Pancreas (tissue), 10 donors: ENCODE measurements at regions not wholly inside any gene's neighbourhood (a gene's known extent, or its start where the extent isn't known, plus 50 kb on each side); places are given as distances from the start of the nearest gene placed in this dataset.

ENCODE experiments used
- ATAC-seq, 4 donors: fragments of 200-7000 bp; cut with Tn5 transposase; one replicate each; pipeline versions ENCODE4 v1.8.0 to v1.9.1; 2020; ENCODE audit warnings: mild to moderate bottlenecking in 4 of 4, moderate library complexity in 4 of 4
- DNase-seq, 6 donors: peaks; one replicate each; pipeline ENCODE4 v3.0.0-alpha.2; 2020
- FAIRE-seq: peaks from 2 replicates; lab custom pipeline; 2012; peaks lifted over from hg19 to GRCh38; lab: Jason Lieb, UNC
- H3K27ac ChIP-seq, 4 donors: fragments of 200-600 bp; sonication (generic); 1 replicate in 3 of 4; 2 replicates in 1 of 4; pipeline versions ENCODE4 v1.5.0 to v1.8.0; 2020
- H3K27me3 ChIP-seq, 4 donors: fragments of 200-600 bp; one replicate each; pipeline ENCODE4 v1.8.0; 2021
- H3K36me3 ChIP-seq, 3 donors: fragments of 200-600 bp; sonication (generic) in 1 of 3; one replicate each; pipeline versions ENCODE4 v1.5.0 to v1.8.0; 2020 to 2021
- H3K4me1 ChIP-seq, 3 donors: fragments of 200-600 bp; one replicate each; pipeline ENCODE4 v1.8.0; 2021
- H3K4me3 ChIP-seq, 4 donors: fragments of 200-600 bp; sonication (generic) in 2 of 4; one replicate each; pipeline versions ENCODE4 v1.5.0 to v1.8.0; 2020 to 2021
- H3K9me3 ChIP-seq, 4 donors: fragments of 200-600 bp; one replicate each; pipeline ENCODE4 v1.8.0; 2021
- WGBS, 2 donors: extraction: QIAGEN DNeasy Blood & Tissue Kit; methylation state at CpG; one replicate each; pipeline ENCODE4 v1.1.7; 2013; 5-methylcytosine and 5-hydroxymethylcytosine counted together
- intact Hi-C, 3 donors: fragments of 100-400 bp; cut with DNase I; formaldehyde crosslinking; loops; one replicate each; pipeline versions ENCODE4 v1.11.1 to v1.14.2; 2022
- TF ChIP-seq, protein P1 (sequence below), 4 donors: fragments of 200-600 bp; sonication (generic) in 3 of 4; IDR thresholded peaks; one replicate each; pipeline versions ENCODE4 v1.5.0 to v1.8.0; 2021; ENCODE audit warnings: antibody characterized with exemption in 4 of 4
- donor health status: healthy with polysubstance abuse.
- donor health status: DM: no; HTN: no; CAD: no; lungs with moderate emphysema.
- donor health status: DM: no; HTN: no; CAD: no.
- donor health status: control.
- donor health status: control.
- donor health status: Bipolar disorder and iron deficiency.
- donor health status: DM: yes; HTN: yes; CAD: no.
- donor health status: DM: no; HTN: no; CAD: no.
- donor health status: DM: no; HTN: no; CAD: no.
- donor health status: DM: yes; HTN: yes; CAD: no.

DNA sequence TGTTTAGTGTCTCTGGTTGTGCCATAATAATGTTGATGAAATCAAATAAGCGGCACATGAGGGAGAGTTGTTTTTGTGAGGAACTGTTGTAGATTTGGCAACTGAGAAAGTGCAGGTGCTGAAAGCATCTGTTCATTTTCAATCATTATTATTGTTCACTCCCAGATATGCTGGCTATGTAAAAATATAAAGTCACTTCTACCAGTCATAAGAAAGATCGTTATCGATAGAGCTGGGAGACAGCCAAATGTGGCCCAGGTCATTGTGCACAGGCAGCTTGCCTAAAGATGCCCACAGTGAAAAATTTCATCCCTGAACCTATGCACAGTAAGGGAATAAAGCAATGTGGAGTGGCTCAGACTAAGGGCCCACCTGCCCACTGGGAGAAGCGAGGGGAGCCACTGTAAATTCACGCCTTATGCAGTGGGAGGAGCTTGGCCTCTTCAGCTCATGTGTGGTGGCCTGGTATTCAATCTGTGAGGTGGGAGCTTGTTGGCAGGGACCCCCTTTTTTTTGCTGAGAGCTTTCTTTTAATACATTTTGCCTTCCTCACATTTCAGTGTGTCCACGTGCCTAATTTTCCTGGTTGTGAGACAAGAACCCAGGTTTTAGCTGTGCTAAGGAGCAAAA lies 1490.8 kb upstream of the TMEM132C start:
- DNase-seq (no peak), ATAC-seq (no peak), FAIRE-seq (no peak)
- Histone ChIP-seq H3K27me3 (peaks cover 0 to 6% (median 0%) of the 10 kb centered on the region in 4 donors), H3K4me1 (peaks cover 0 to 3% (median 0%) of the 10 kb centered on the region in 3 donors), H3K27ac (no peak overlapping the region), H3K9me3 (no peaks in the 10 kb centered on the region), H3K4me3 (no peak overlapping the region), H3K36me3 (no peaks in the 10 kb centered on the region)
- TF ChIP-seq, protein P1, sequence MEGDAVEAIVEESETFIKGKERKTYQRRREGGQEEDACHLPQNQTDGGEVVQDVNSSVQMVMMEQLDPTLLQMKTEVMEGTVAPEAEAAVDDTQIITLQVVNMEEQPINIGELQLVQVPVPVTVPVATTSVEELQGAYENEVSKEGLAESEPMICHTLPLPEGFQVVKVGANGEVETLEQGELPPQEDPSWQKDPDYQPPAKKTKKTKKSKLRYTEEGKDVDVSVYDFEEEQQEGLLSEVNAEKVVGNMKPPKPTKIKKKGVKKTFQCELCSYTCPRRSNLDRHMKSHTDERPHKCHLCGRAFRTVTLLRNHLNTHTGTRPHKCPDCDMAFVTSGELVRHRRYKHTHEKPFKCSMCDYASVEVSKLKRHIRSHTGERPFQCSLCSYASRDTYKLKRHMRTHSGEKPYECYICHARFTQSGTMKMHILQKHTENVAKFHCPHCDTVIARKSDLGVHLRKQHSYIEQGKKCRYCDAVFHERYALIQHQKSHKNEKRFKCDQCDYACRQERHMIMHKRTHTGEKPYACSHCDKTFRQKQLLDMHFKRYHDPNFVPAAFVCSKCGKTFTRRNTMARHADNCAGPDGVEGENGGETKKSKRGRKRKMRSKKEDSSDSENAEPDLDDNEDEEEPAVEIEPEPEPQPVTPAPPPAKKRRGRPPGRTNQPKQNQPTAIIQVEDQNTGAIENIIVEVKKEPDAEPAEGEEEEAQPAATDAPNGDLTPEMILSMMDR (IDR thresholded peaks at IDR 0.05) = no peak
- intact Hi-C loops = no loop called here
- 80 to 89% methylated on average over 6 of the region's 6 CpGs for WGBS, 2 donors

DNA sequence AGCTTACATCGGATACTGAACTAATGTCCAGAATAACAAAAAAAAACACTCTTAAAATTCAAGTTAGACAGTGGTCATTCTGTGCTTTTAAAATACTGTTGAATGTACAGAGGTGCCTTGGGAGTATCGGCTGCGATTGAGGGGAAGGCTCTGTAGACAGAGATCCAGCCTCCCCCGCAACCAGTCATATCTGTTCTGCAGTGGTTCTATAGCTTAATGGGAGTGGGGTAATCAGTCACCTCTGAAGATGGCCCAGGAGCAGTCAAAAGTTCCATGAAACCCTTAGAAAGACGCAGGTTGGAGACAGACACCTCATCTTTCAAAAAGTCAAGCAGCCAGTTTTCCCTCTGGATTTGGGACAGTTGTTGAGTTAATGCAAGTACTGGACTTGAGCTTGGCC lies 1486.6 kb upstream of the TMEM132C start:
- H3K4me3 ChIP-seq = no peak overlapping the region
- TF ChIP-seq, protein P1 (IDR thresholded peaks at IDR 0.05) = no peak
- no peak for FAIRE-seq
- H3K27me3 ChIP-seq = peaks cover 0 to 6% (median 0%) of the 10 kb centered on the region in 4 donors
- WGBS, 2 donors = 87 to 91% methylated on average over 5 of the region's 5 CpGs
- H3K27ac ChIP-seq = no peak overlapping the region
- intact Hi-C loops = no loop called here
- no peaks in the 10 kb centered on the region for H3K36me3 ChIP-seq
- H3K9me3 ChIP-seq = no peaks in the 10 kb centered on the region
- no peaks in the 10 kb centered on the region for H3K4me1 ChIP-seq
- no peak for ATAC-seq
- no peak for DNase-seq

DNA sequence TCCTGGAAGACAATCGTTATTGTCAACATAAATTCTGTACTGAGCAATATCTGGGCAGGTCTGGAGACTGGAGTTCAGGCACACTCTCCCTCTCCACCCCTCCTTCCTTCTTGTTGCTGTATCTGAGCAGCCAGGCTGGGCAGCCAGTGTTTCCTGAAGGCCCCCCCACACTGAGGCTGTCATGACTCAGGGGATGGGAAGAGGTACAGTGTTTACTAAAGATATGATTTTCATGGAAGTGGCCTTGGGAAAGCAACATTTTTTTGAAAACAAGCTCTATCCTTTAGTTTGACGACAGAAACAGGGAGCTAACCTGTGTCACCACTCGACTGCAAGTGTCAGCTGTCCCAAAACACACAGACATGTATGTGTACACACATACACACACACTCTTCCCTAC lies 1485.4 kb upstream of the TMEM132C start:
- Histone ChIP-seq H3K36me3 (no peaks in the 10 kb centered on the region), H3K4me3 (no peak overlapping the region), H3K27ac (no peak overlapping the region), H3K9me3 (no peaks in the 10 kb centered on the region), H3K27me3 (peaks cover 0 to 6% (median 0%) of the 10 kb centered on the region in 4 donors), H3K4me1 (no peaks in the 10 kb centered on the region)
- 21 to 24% methylated on average over 3 of the region's 3 CpGs for WGBS, 2 donors
- FAIRE-seq (no peak), DNase-seq (no peak), ATAC-seq (peak in 1 of 4 donors; percentile 25)
- TF ChIP-seq, protein P1 (IDR thresholded peaks at IDR 0.05) = no peak
- intact Hi-C loops = no loop called here

DNA sequence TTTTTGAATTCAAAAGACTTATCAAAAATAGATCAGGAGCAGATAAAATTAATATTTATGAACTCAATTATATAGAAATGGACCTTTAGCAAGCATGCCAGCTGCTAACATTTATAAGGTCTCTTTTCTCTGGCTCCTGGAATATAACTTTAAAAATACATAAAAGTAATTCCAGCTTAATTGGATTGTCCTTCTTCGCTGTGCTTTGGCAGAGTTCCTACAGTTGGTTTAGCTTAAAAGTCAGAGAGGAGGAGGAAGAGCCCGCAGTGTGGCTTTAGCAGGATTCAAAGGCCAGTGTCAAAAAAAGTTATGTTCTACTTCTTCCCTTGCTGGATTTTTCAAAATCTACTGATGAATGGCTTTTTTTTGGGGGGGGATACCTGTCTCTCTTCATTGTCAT lies 1484.9 kb upstream of the TMEM132C start:
- H3K4me1 ChIP-seq = no peaks in the 10 kb centered on the region
- ATAC-seq (no peak), DNase-seq (no peak), FAIRE-seq (no peak)
- H3K27ac ChIP-seq = no peak overlapping the region
- no peak overlapping the region for H3K4me3 ChIP-seq
- H3K27me3 ChIP-seq = peaks cover 0 to 6% (median 0%) of the 10 kb centered on the region in 4 donors
- TF ChIP-seq, protein P1 (IDR thresholded peaks at IDR 0.05) = no peak
- no peaks in the 10 kb centered on the region for H3K9me3 ChIP-seq
- intact Hi-C loops = no loop called here
- H3K36me3 ChIP-seq = no peaks in the 10 kb centered on the region
- 72 to 90% methylated on average over 2 of the region's 2 CpGs for WGBS, 2 donors

DNA sequence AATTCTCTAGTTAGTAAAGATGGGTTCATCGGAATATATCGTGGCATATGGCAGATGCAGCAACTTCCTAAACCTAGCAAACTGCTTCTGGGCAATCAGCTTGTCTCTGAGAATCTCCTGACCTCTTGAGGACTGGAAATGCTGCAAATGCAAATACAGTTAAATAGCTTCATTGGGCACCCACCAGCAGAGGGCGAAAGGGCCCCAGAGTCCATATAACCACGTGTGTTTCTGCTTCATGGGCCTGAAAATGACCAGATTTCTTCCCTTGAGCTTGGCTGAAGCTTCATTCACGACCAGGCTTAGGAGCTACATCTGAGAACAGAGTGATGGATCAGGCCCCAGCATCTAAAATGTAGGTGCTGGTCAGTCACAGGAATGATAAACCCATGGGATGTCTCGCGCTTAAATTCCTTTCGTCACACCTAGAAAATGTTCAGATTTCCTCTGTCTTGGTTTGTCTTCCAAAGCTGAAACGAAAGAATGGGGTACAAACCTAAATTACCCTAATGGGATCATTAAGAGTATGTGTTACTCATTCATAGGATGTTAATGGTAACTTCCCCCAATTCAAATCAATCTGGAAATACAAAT lies 1482.5 kb upstream of the TMEM132C start:
- WGBS, 2 donors = 47 to 53% methylated on average over 9 of the region's 9 CpGs
- Histone ChIP-seq H3K4me3 (no peak overlapping the region), H3K4me1 (no peaks in the 10 kb centered on the region), H3K27me3 (no peaks in the 10 kb centered on the region), H3K9me3 (no peaks in the 10 kb centered on the region), H3K36me3 (no peaks in the 10 kb centered on the region), H3K27ac (no peak overlapping the region)
- peak; percentile 21 to 74 (median 44) for DNase-seq
- ATAC-seq = peak in 3 of 4 donors; percentile 82 to 85 (median 84)
- intact Hi-C loops = no loop called here
- TF ChIP-seq, protein P1 (IDR thresholded peaks at IDR 0.05) = peak; percentile 33 to 51 (median 39)
- FAIRE-seq = no peak
